ENCODE measurements at regions not wholly inside any gene's neighbourhood (a gene's known extent, or its start where the extent isn't known, plus 50 kb on each side); places are given as distances from the start of the nearest gene placed in this dataset.
A peak's percentile ranks its signal among the peaks of the same experiment; 100 is the strongest.

GRCh38 chr6:119979862-119980261, 630.3 kb upstream of the MAN1A1 start:
- CTCF ChIA-PET: interaction anchor here (0.7 kb wide), 1 partner anchor 12 kb away, joined by 4 read pairs; no protein-coding TSS in a partner anchor
- Mint-ChIP-seq H3K4me1 (ENCODE audit: low read depth, unreplicated experiment) (no peaks in the 10 kb centered on the region), H3K9me3 (ENCODE audit: low read depth, unreplicated experiment) (no peaks in the 10 kb centered on the region), H3K27ac (ENCODE audit: unreplicated experiment) (no peak overlapping the region), H3K36me3 (ENCODE audit: insufficient read depth, unreplicated experiment) (no peaks in the 10 kb centered on the region), H3K4me3 (ENCODE audit: low read depth, unreplicated experiment) (no peak overlapping the region), H3K27me3 (ENCODE audit: unreplicated experiment) (no peaks in the 10 kb centered on the region)
- intact Hi-C loops (cut with micrococcal nuclease; ENCODE audit: unreplicated experiment): loop anchor here (2.0 to 10.0 kb wide), 3 partner anchors 237 to 833 kb away; no protein-coding TSS in a partner anchor
- BruUV-seq (replicated peaks): no TSS peak
- DNase-seq: no peak
- no peak for TF ChIP-seq CTCF (IDR thresholded peaks at IDR 0.05; ENCODE audit: unreplicated experiment)

- no peaks in the 10 kb centered on the region for H3K36me3 Mint-ChIP-seq (ENCODE audit: insufficient read depth, unreplicated experiment)
- CTCF ChIA-PET: no interaction called here
- H3K27ac Mint-ChIP-seq (ENCODE audit: unreplicated experiment): no peak overlapping the region
- H3K4me1 Mint-ChIP-seq (ENCODE audit: low read depth, unreplicated experiment): no peaks in the 10 kb centered on the region
- no peaks in the 10 kb centered on the region for H3K27me3 Mint-ChIP-seq (ENCODE audit: unreplicated experiment)
- intact Hi-C loops (cut with micrococcal nuclease; ENCODE audit: unreplicated experiment): loop anchor here (1.0 to 10.0 kb wide), 5 partner anchors 236 to 831 kb away; no protein-coding TSS in a partner anchor
- peak; percentile 29 for DNase-seq
- no peaks in the 10 kb centered on the region for H3K9me3 Mint-ChIP-seq (ENCODE audit: low read depth, unreplicated experiment)
- no peak overlapping the region for H3K4me3 Mint-ChIP-seq (ENCODE audit: low read depth, unreplicated experiment)
- peak; percentile 13 for TF ChIP-seq CTCF (IDR thresholded peaks at IDR 0.05; ENCODE audit: unreplicated experiment)
- no TSS peak for BruUV-seq (replicated peaks)
Observed at GRCh38 chr6:119978274-119978889, 628.8 kb upstream of the MAN1A1 start.

GRCh38 chr6:119974430-119975159, 625.0 kb upstream of the MAN1A1 start:
- CTCF ChIA-PET: no interaction called here
- BruUV-seq (replicated peaks): no TSS peak
- Mint-ChIP-seq H3K27me3 (ENCODE audit: unreplicated experiment) (no peaks in the 10 kb centered on the region), H3K9me3 (ENCODE audit: low read depth, unreplicated experiment) (no peaks in the 10 kb centered on the region), H3K4me3 (ENCODE audit: low read depth, unreplicated experiment) (no peak overlapping the region), H3K4me1 (ENCODE audit: low read depth, unreplicated experiment) (no peaks in the 10 kb centered on the region), H3K36me3 (ENCODE audit: insufficient read depth, unreplicated experiment) (no peaks in the 10 kb centered on the region), H3K27ac (ENCODE audit: unreplicated experiment) (no peak overlapping the region)
- no peak for DNase-seq
- TF ChIP-seq CTCF (IDR thresholded peaks at IDR 0.05; ENCODE audit: unreplicated experiment): no peak
- intact Hi-C loops (cut with micrococcal nuclease; ENCODE audit: unreplicated experiment): loop anchor here (5.0 to 10.0 kb wide), 2 partner anchors 400 to 827 kb away; no protein-coding TSS in a partner anchor

- Mint-ChIP-seq H3K9me3 (ENCODE audit: low read depth, unreplicated experiment) (peaks cover 2% of the 10 kb centered on the region), H3K4me3 (ENCODE audit: low read depth, unreplicated experiment) (no peak overlapping the region), H3K4me1 (ENCODE audit: low read depth, unreplicated experiment) (no peaks in the 10 kb centered on the region), H3K36me3 (ENCODE audit: insufficient read depth, unreplicated experiment) (no peaks in the 10 kb centered on the region), H3K27me3 (ENCODE audit: unreplicated experiment) (no peaks in the 10 kb centered on the region), H3K27ac (ENCODE audit: unreplicated experiment) (no peak overlapping the region)
- intact Hi-C loops (cut with micrococcal nuclease; ENCODE audit: unreplicated experiment): no loop called here
- no peak for TF ChIP-seq CTCF (IDR thresholded peaks at IDR 0.05; ENCODE audit: unreplicated experiment)
- BruUV-seq (replicated peaks): no TSS peak
- CTCF ChIA-PET: no interaction called here
- DNase-seq: no peak
Observed at GRCh38 chr6:119966484-119966883, 616.9 kb upstream of the MAN1A1 start.

Data from Calu3 (cell line).